Activated T-cell treated with anti-CD3 and anti-CD28 coated beads, Interleukin-2, amount 50 U/mL, for 48 hours (primary cell): ENCODE measurements at regions not wholly inside any gene's neighbourhood (a gene's known extent, or its start where the extent isn't known, plus 50 kb on each side); places are given as distances from the start of the nearest gene placed in this dataset.

Experiments used
- DNase-seq, 2 experiments: peaks; one replicate each; pipeline ENCODE4 v3.0.0-alpha.2; 2020

GRCh38 chr13:109880371-109881346 lies 94.3 kb upstream of the IRS2 start:
- DNase-seq = no peak

GRCh38 chr13:109879338-109879737 lies 93.0 kb upstream of the IRS2 start:
- DNase-seq = no peak

GRCh38 chr13:109877809-109878208 lies 91.4 kb upstream of the IRS2 start:
- DNase-seq = no peak

- no peak for DNase-seq
Observed at GRCh38 chr13:109875746-109876145, 89.4 kb upstream of the IRS2 start.

- no peak for DNase-seq
Observed at GRCh38 chr13:109874484-109875454, 88.4 kb upstream of the IRS2 start.

- no peak for DNase-seq
Observed at GRCh38 chr13:109873351-109874123, 87.2 kb upstream of the IRS2 start.

GRCh38 chr13:109872864-109873263 lies 86.5 kb upstream of the IRS2 start:
- DNase-seq = no peak

GRCh38 chr13:109870696-109871370 lies 84.5 kb upstream of the IRS2 start:
- no peak for DNase-seq

GRCh38 chr13:109870274-109870673 lies 83.9 kb upstream of the IRS2 start:
- no peak for DNase-seq

GRCh38 chr13:109869312-109870237 lies 83.2 kb upstream of the IRS2 start:
- DNase-seq = peak; percentile 31 to 38

GRCh38 chr13:109868578-109869311 lies 82.4 kb upstream of the IRS2 start:
- no peak for DNase-seq

- no peak for DNase-seq
Observed at GRCh38 chr13:109867766-109868165, 81.4 kb upstream of the IRS2 start.

- DNase-seq = no peak
Observed at GRCh38 chr13:109862627-109863026, 76.2 kb upstream of the IRS2 start.

GRCh38 chr13:109859898-109860297 lies 73.5 kb upstream of the IRS2 start:
- DNase-seq = no peak

GRCh38 chr13:109859216-109859835 lies 72.9 kb upstream of the IRS2 start:
- no peak for DNase-seq

- no peak for DNase-seq
Observed at GRCh38 chr13:109858319-109858718, 71.9 kb upstream of the IRS2 start.

GRCh38 chr13:109857803-109858202 lies 71.4 kb upstream of the IRS2 start:
- DNase-seq = no peak

- no peak for DNase-seq
Observed at GRCh38 chr13:109857325-109857724, 70.9 kb upstream of the IRS2 start.

- DNase-seq = no peak
Observed at GRCh38 chr13:109856350-109856749, 70.0 kb upstream of the IRS2 start.

- DNase-seq = no peak
Observed at GRCh38 chr13:109853153-109853552, 66.8 kb upstream of the IRS2 start.
